Chondrocyte (in vitro differentiated cells): ENCODE measurements at regions not wholly inside any gene's neighbourhood (a gene's known extent, or its start where the extent isn't known, plus 50 kb on each side); places are given as distances from the start of the nearest gene placed in this dataset.

Experiments
- DNase-seq: peaks from one replicate; pipeline ENCODE4 v3.0.0; 2021; ENCODE audit warnings: mixed read lengths, low spot score
- H3K27ac Mint-ChIP-seq: one replicate; pipeline ENCODE4 v1.8.0; 2021; ENCODE audit warnings: mild to moderate bottlenecking, moderate library complexity, mixed read lengths; ENCODE audit not compliant: unreplicated experiment
- H3K27me3 Mint-ChIP-seq: 2 replicates; pipeline ENCODE4 v1.8.0; 2021; ENCODE audit warnings: low read depth, mixed read lengths
- H3K36me3 Mint-ChIP-seq: 2 replicates; pipeline ENCODE4 v1.8.0; 2021; ENCODE audit warnings: low read depth, mixed read lengths
- H3K4me1 Mint-ChIP-seq: 2 replicates; pipeline ENCODE4 v1.8.0; 2021; ENCODE audit warnings: low read depth, mild to moderate bottlenecking, mixed read lengths
- H3K4me3 Mint-ChIP-seq: one replicate; pipeline ENCODE4 v1.8.0; 2021; ENCODE audit warnings: mild to moderate bottlenecking, moderate library complexity, mixed read lengths; ENCODE audit not compliant: unreplicated experiment
- H3K9me3 Mint-ChIP-seq: 2 replicates; pipeline ENCODE4 v1.8.0; 2021; ENCODE audit warnings: low read depth, mixed read lengths
- TF ChIP-seq, protein P1 (sequence below): fragments of 200-600 bp; sonication (generic); IDR thresholded peaks from 2 replicates; pipeline ENCODE4 v1.5.0; 2021; ENCODE audit warnings: antibody characterized with exemption, mild to moderate bottlenecking, moderate library complexity

GRCh38 chr2:59903994-59904544, 649.4 kb downstream of the BCL11A start:
- Mint-ChIP-seq H3K36me3 (no peaks in the 10 kb centered on the region), H3K27me3 (peaks cover 3% of the 10 kb centered on the region), H3K9me3 (no peaks in the 10 kb centered on the region), H3K4me3 (no peak overlapping the region), H3K4me1 (no peaks in the 10 kb centered on the region), H3K27ac (no peak overlapping the region)
- DNase-seq, result no peak
- TF ChIP-seq, protein P1, sequence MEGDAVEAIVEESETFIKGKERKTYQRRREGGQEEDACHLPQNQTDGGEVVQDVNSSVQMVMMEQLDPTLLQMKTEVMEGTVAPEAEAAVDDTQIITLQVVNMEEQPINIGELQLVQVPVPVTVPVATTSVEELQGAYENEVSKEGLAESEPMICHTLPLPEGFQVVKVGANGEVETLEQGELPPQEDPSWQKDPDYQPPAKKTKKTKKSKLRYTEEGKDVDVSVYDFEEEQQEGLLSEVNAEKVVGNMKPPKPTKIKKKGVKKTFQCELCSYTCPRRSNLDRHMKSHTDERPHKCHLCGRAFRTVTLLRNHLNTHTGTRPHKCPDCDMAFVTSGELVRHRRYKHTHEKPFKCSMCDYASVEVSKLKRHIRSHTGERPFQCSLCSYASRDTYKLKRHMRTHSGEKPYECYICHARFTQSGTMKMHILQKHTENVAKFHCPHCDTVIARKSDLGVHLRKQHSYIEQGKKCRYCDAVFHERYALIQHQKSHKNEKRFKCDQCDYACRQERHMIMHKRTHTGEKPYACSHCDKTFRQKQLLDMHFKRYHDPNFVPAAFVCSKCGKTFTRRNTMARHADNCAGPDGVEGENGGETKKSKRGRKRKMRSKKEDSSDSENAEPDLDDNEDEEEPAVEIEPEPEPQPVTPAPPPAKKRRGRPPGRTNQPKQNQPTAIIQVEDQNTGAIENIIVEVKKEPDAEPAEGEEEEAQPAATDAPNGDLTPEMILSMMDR, result no peak

- Mint-ChIP-seq H3K4me3 (no peak overlapping the region), H3K36me3 (no peaks in the 10 kb centered on the region), H3K4me1 (no peaks in the 10 kb centered on the region), H3K9me3 (no peaks in the 10 kb centered on the region), H3K27me3 (peaks cover 3% of the 10 kb centered on the region), H3K27ac (no peak overlapping the region)
- no peak for DNase-seq
- TF ChIP-seq, protein P1, result no peak
Observed at GRCh38 chr2:59900728-59901452, 652.6 kb downstream of the BCL11A start.

DNA sequence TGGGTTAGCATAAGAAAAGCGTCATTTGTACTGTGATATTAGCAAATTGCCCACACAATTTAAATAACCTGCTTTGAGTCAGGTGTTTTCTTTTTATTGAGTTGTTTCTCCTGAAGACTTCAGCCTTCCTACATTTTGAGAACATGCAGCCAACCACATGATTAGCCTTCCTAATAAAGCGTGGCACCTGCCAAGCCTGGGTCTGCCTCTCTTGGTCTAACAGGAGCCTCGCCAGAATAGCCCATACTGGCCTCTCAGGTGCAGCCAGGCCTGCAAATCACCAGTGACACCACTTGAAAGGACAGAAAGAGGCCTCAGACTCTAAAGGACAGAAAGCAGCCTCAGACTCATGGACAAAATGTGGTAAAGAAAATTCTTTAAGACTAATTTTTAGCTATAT, 653.8 kb downstream of the BCL11A start:
- Mint-ChIP-seq H3K9me3 (no peaks in the 10 kb centered on the region), H3K27me3 (peaks cover 10% of the 10 kb centered on the region), H3K36me3 (no peaks in the 10 kb centered on the region), H3K4me1 (no peaks in the 10 kb centered on the region), H3K27ac (no peak overlapping the region), H3K4me3 (no peak overlapping the region)
- TF ChIP-seq, protein P1, result no peak
- DNase-seq, result no peak

DNA sequence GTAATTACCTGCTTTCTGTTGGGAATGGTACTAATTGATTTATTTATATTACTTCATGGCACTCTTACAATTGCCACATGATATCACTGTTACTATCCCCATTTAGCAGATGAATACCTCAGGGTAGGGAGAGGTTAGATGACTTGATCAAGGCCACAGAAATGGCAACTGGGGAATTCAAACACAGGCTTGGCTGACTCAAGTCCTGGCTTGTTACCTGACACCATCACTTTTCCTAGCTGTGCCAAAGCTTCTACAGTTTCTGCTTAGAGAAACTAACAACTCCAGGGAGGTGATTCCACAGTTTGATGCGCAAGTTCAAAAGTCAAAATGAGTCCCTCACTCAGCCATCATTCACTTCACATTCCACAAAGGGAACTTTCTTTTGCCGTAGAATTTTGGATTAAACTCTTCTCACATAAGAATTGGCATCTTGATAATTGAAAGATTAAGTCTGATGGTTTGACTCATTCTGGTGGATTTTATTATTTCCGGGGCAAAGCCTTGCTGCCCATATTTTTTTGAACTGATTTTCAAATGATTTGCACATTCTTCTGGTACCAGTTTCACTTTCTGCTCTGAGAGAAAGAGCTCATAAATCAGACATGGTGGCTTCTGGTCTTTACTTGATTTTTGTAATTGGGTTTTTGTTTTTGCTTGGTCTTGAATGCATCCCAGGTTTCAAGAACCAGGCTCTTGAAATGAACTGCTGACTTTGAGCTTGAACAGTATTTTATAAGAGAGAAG, 656.8 kb downstream of the BCL11A start:
- Mint-ChIP-seq H3K27me3 (peaks cover 10% of the 10 kb centered on the region), H3K27ac (no peak overlapping the region), H3K4me3 (no peak overlapping the region), H3K36me3 (no peaks in the 10 kb centered on the region), H3K4me1 (no peaks in the 10 kb centered on the region), H3K9me3 (no peaks in the 10 kb centered on the region)
- TF ChIP-seq, protein P1, result no peak
- DNase-seq, result no peak

DNA sequence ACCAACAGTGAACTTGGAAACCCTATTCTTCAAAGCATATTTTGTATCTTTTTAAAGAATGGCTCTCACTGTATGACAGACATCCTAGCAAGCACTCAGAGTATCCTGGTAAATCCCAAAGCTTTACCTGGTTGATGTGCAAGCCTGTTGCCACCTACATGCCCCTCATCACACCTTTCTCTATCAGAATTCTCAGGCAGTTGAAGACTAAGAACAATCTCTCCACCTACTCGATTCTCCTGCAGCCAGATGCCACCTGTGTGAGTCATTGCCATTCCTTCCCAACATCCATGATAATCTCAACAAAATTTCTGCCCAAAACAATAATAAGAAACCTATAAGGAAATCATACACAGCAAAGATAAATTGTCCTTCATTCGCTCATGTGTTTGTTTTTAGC, 659.8 kb downstream of the BCL11A start:
- no peaks in the 10 kb centered on the region for H3K4me1 Mint-ChIP-seq
- no peaks in the 10 kb centered on the region for H3K9me3 Mint-ChIP-seq
- H3K36me3 Mint-ChIP-seq, result no peaks in the 10 kb centered on the region
- TF ChIP-seq, protein P1, result no peak
- H3K27ac Mint-ChIP-seq, result no peak overlapping the region
- no peak overlapping the region for H3K4me3 Mint-ChIP-seq
- DNase-seq, result no peak
- peaks cover 8% of the 10 kb centered on the region for H3K27me3 Mint-ChIP-seq
